Tibial nerve (tissue), 4 donors: ENCODE measurements at regions not wholly inside any gene's neighbourhood (a gene's known extent, or its start where the extent isn't known, plus 50 kb on each side); places are given as distances from the start of the nearest gene placed in this dataset.

Experiments used
- DNase-seq, 2 donors: peaks; one replicate each; pipeline ENCODE4 v3.0.0-alpha.2; 2019; ENCODE audit warnings: low spot score in 2 of 2
- H3K27ac ChIP-seq, 4 donors: fragments of 200-600 bp; sonication (generic) in 3 of 4; one replicate each; pipeline ENCODE4 v1.5.1; 2017 to 2019; ENCODE audit warnings: mild to moderate bottlenecking in 1 of 4
- H3K27me3 ChIP-seq, 2 donors: fragments of 200-600 bp; sonication (generic) in 1 of 2; one replicate each; pipeline versions ENCODE4 v1.5.1 to v1.6.0; 2017 to 2019
- H3K36me3 ChIP-seq, 3 donors: fragments of 200-600 bp; sonication (generic); one replicate each; pipeline ENCODE4 v1.5.1; 2018 to 2019
- H3K4me1 ChIP-seq, 4 donors: fragments of 200-600 bp; sonication (generic) in 3 of 4; one replicate each; pipeline ENCODE4 v1.5.1; 2017 to 2019
- H3K4me3 ChIP-seq, 4 donors: fragments of 200-600 bp; sonication (generic) in 3 of 4; one replicate each; pipeline ENCODE4 v1.5.1; 2017 to 2019; ENCODE audit warnings: mild to moderate bottlenecking in 1 of 4, moderate library complexity in 1 of 4
- H3K9me3 ChIP-seq, 4 donors: fragments of 200-600 bp; sonication (generic) in 3 of 4; one replicate each; pipeline ENCODE4 v1.5.1; 2017 to 2019
- CTCF ChIP-seq, 5 experiments: fragments of 200-600 bp in 3 of 5; fragments of 450-650 bp in 2 of 5; sonication (generic) in 3 of 5; IDR thresholded peaks; one replicate each; pipeline ENCODE4 v1.5.1; 2016 to 2019; ENCODE audit warnings: antibody characterized with exemption in 5 of 5, mild to moderate bottlenecking in 3 of 5, moderate library complexity in 2 of 5
- EP300 ChIP-seq, 2 donors: sonication (generic); formaldehyde crosslinking; IDR thresholded peaks; one replicate each; pipeline ENCODE4 v1.6.1; 2017; ENCODE audit warnings: antibody characterized with exemption in 2 of 2, mild to moderate bottlenecking in 1 of 2
- POLR2A ChIP-seq, 2 donors: fragments of 450-650 bp; IDR thresholded peaks; one replicate each; pipeline ENCODE4 v1.6.1; 2017; ENCODE audit warnings: antibody characterized with exemption in 2 of 2, mild to moderate bottlenecking in 2 of 2, moderate library complexity in 2 of 2
- WGBS, 2 donors: methylation state at CpG; one replicate each; pipeline ENCODE4 v1.1.5; 2018; 5-methylcytosine and 5-hydroxymethylcytosine counted together

GRCh38 chr2:217231724-217232123 lies 371.9 kb upstream of the TNP1 start:
- Histone ChIP-seq H3K4me1 (peaks cover 0 to 6% (median 0%) of the 10 kb centered on the region in 4 donors), H3K36me3 (no peaks in the 10 kb centered on the region), H3K27me3 (no peaks in the 10 kb centered on the region), H3K27ac (no peak overlapping the region), H3K4me3 (no peak overlapping the region), H3K9me3 (peaks cover 0 to 4% (median 0%) of the 10 kb centered on the region in 4 donors)
- no peak for DNase-seq
- 43 to 60% methylated on average over 3 of the region's 3 CpGs for WGBS, 2 donors
- no peak for TF ChIP-seq CTCF (IDR thresholded peaks at IDR 0.05)
- TF ChIP-seq POLR2A (IDR thresholded peaks at IDR 0.05) = no peak
- no peak for TF ChIP-seq EP300 (IDR thresholded peaks at IDR 0.05)

GRCh38 chr2:217231212-217231611 lies 371.3 kb upstream of the TNP1 start:
- no peak overlapping the region for H3K4me3 ChIP-seq
- no peak for TF ChIP-seq POLR2A (IDR thresholded peaks at IDR 0.05)
- H3K27ac ChIP-seq = no peak overlapping the region
- H3K27me3 ChIP-seq = no peaks in the 10 kb centered on the region
- no peaks in the 10 kb centered on the region for H3K9me3 ChIP-seq
- no peak for DNase-seq
- H3K36me3 ChIP-seq = no peaks in the 10 kb centered on the region
- H3K4me1 ChIP-seq = peaks cover 0 to 6% (median 0%) of the 10 kb centered on the region in 4 donors
- WGBS, 2 donors = 12 to 20% methylated on average over 1 of the region's 1 CpG

- Histone ChIP-seq H3K27me3 (peaks cover 0 to 5% of the 10 kb centered on the region in 2 donors), H3K9me3 (no peaks in the 10 kb centered on the region), H3K4me3 (no peak overlapping the region), H3K4me1 (peaks cover 0 to 6% (median 0%) of the 10 kb centered on the region in 4 donors), H3K36me3 (no peaks in the 10 kb centered on the region), H3K27ac (no peak overlapping the region)
- 65 to 79% methylated on average over 1 of the region's 1 CpG for WGBS, 2 donors
- no peak for DNase-seq
- TF ChIP-seq EP300 (IDR thresholded peaks at IDR 0.05) (no peak), CTCF (IDR thresholded peaks at IDR 0.05) (no peak), POLR2A (IDR thresholded peaks at IDR 0.05) (no peak)
Measured at GRCh38 chr2:217228732-217229131, 368.9 kb upstream of the TNP1 start.

- DNase-seq = no peak
- TF ChIP-seq POLR2A (IDR thresholded peaks at IDR 0.05) = no peak
- no peak for TF ChIP-seq EP300 (IDR thresholded peaks at IDR 0.05)
- no peak for TF ChIP-seq CTCF (IDR thresholded peaks at IDR 0.05)
- Histone ChIP-seq H3K4me3 (no peak overlapping the region), H3K27ac (no peak overlapping the region), H3K9me3 (no peaks in the 10 kb centered on the region), H3K36me3 (no peaks in the 10 kb centered on the region), H3K4me1 (peaks cover 0 to 6% (median 0%) of the 10 kb centered on the region in 4 donors), H3K27me3 (peaks cover 0 to 5% of the 10 kb centered on the region in 2 donors)
- 86 to 88% methylated on average over 5 of the region's 5 CpGs for WGBS, 2 donors
Measured at GRCh38 chr2:217227794-217228193, 367.9 kb upstream of the TNP1 start.

- H3K36me3 ChIP-seq = no peaks in the 10 kb centered on the region
- H3K4me1 ChIP-seq = peaks cover 0 to 7% (median 3%) of the 10 kb centered on the region in 4 donors
- no peak for TF ChIP-seq CTCF (IDR thresholded peaks at IDR 0.05)
- no peak for TF ChIP-seq POLR2A (IDR thresholded peaks at IDR 0.05)
- TF ChIP-seq EP300 (IDR thresholded peaks at IDR 0.05) = no peak
- H3K27ac ChIP-seq = no peak overlapping the region
- H3K27me3 ChIP-seq = peaks cover 0 to 5% of the 10 kb centered on the region in 2 donors
- H3K9me3 ChIP-seq = no peaks in the 10 kb centered on the region
- WGBS, 2 donors = 95 to 98% methylated on average over 1 of the region's 1 CpG
- no peak overlapping the region for H3K4me3 ChIP-seq
- no peak for DNase-seq
Measured at GRCh38 chr2:217225596-217225995, 365.7 kb upstream of the TNP1 start.
